ENCODE measurements at regions not wholly inside any gene's neighbourhood (a gene's known extent, or its start where the extent isn't known, plus 50 kb on each side); places are given as distances from the start of the nearest gene placed in this dataset.

DNA sequence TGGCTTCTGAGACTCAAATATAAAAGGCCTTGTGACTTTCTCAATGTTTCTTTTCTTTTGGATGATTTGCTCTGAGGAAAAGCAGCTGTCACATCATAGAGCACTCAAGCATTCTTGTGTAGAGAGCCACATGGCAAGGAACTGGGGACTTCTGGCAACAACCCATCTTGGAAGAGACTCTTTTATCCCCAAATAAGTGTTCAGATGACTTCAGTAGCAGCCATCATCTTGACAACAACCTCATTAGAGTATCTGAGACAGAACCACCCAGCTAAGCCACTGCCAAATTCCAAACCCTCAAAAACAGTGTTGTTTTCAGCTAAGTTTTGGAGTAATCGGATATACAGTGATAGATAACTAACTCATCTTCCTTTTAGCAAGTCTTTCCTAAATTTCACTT lies 1431.7 kb upstream of the IGFBP7 start:
- no TSS peak for BruUV-seq (replicated peaks)
- Histone ChIP-seq H3K9me1 (replicated peaks; ENCODE audit: control insufficient read depth, extremely low read depth, insufficient read depth, low read length) (no peaks in the 10 kb centered on the region), H3K27me3 (ENCODE audit: control insufficient read depth in 2 of 2, insufficient read depth in 2 of 2, low read length in 2 of 2) (no peaks in the 10 kb centered on the region), H4K20me1 (replicated peaks; ENCODE audit: control insufficient read depth, extremely low read depth, insufficient read depth, low read length) (no peaks in the 10 kb centered on the region), H3K4me2 (ENCODE audit: insufficient read depth, low read length) (no peak overlapping the region), H3K4me1 (ENCODE audit: control insufficient read depth, extremely low read depth, insufficient read depth, low read length) (no peaks in the 10 kb centered on the region), H2AFZ (ENCODE audit: low read depth, low read length) (no peak overlapping the region), H3K79me2 (ENCODE audit: control insufficient read depth, insufficient read depth, low read length) (no peaks in the 10 kb centered on the region), H3K27ac (ENCODE audit: insufficient read depth, low read depth, low read length) (no peak overlapping the region), H3K4me3 (replicated peaks in 1 of 3; ENCODE audit: insufficient read depth in 1 of 3, low read depth in 1 of 3, low read length in 3 of 3) (no peak overlapping the region), H3K9me3 (replicated peaks; ENCODE audit: control insufficient read depth, insufficient read depth, low read length) (peaks cover 2% of the 10 kb centered on the region), H3K9ac (replicated peaks; ENCODE audit: extremely low read depth, insufficient read depth, low read length) (no peak overlapping the region), H3K36me3 (ENCODE audit: control insufficient read depth in 2 of 2, extremely low read depth in 1 of 2, insufficient read depth in 2 of 2, low read length in 2 of 2) (no peaks in the 10 kb centered on the region)
- dilution Hi-C loops (cut with MboI; ENCODE audit: extremely low pct_ligation_motif_present, low sequenced_read_pairs) (no loop called here), intact Hi-C loops (cut with micrococcal nuclease) (no loop called here)
- CTCF ChIA-PET = no interaction called here
- TF ChIP-seq MYC (IDR thresholded peaks at IDR 0.05; ENCODE audit: low read depth, low read length) (no peak), POLR2AphosphoS5 (IDR thresholded peaks at IDR 0.05; ENCODE audit: insufficient read depth, low read depth, low read length) (no peak)
- TF ChIP-seq, protein P1, sequence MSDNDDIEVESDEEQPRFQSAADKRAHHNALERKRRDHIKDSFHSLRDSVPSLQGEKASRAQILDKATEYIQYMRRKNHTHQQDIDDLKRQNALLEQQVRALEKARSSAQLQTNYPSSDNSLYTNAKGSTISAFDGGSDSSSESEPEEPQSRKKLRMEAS (IDR thresholded peaks at IDR 0.05; ENCODE audit: insufficient read depth, insufficient read length) = no peak
- FAIRE-seq (no peak), DNase-seq (ENCODE audit: low read depth, low spot score) (no peak)
- POLR2A ChIA-PET = no interaction called here

DNA sequence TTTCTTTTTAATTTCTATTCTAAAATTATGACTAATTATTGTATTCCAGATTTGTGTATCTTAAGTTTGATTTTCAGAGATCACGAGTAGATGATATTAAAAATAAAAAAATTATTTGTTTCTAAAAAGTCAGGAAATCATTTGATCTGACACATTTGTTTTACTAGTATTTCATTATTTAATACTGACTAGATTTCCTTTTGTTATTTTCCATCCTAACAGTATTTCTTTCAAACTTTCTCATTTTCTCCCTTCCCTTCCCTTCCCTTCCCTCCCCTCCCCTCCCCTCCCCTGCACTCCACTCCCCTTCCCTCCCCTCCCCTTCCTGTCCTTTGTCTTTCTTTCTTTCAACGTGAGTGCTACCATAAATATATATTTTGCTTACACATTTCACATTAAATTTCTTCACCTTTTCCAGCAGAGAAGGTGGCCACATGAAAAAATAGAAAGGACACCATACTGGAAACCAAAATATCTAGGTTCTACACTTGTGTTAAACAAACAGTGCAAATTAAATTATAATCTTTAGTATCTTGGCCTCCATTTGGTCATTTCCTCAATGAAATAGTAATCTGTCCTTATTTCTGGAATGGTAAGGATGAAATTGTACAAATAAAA lies 1412.7 kb upstream of the IGFBP7 start:
- no peak overlapping the region for H3K27ac ChIP-seq (ENCODE audit: insufficient read depth, low read depth, low read length)
- no peak overlapping the region for H3K4me3 ChIP-seq (replicated peaks in 1 of 3; ENCODE audit: insufficient read depth in 1 of 3, low read depth in 1 of 3, low read length in 3 of 3)
- BruUV-seq (replicated peaks) = no TSS peak
- H3K79me2 ChIP-seq (ENCODE audit: control insufficient read depth, insufficient read depth, low read length) = no peaks in the 10 kb centered on the region
- H3K27me3 ChIP-seq (ENCODE audit: control insufficient read depth in 2 of 2, insufficient read depth in 2 of 2, low read length in 2 of 2) = no peaks in the 10 kb centered on the region
- no peak for FAIRE-seq
- no peaks in the 10 kb centered on the region for H3K36me3 ChIP-seq (ENCODE audit: control insufficient read depth in 2 of 2, extremely low read depth in 1 of 2, insufficient read depth in 2 of 2, low read length in 2 of 2)
- dilution Hi-C loops (cut with MboI; ENCODE audit: extremely low pct_ligation_motif_present, low sequenced_read_pairs) = no loop called here
- ChIA-PET POLR2A (no interaction called here), CTCF (no interaction called here)
- no peaks in the 10 kb centered on the region for H4K20me1 ChIP-seq (replicated peaks; ENCODE audit: control insufficient read depth, extremely low read depth, insufficient read depth, low read length)
- TF ChIP-seq FOS (IDR thresholded peaks at IDR 0.05; ENCODE audit: borderline replicate concordance, insufficient read depth, low read length) (no peak), CTCF (IDR thresholded peaks at IDR 0.05; ENCODE audit: extremely low read depth in 1 of 2, insufficient read depth in 1 of 2, low read depth in 1 of 2, low read length in 2 of 2) (no peak), JUN (IDR thresholded peaks at IDR 0.05; ENCODE audit: borderline replicate concordance, insufficient read depth, insufficient read length, low read depth) (no peak), EZH2 (IDR thresholded peaks at IDR 0.05; ENCODE audit: borderline replicate concordance, low read depth, low read length, severe bottlenecking) (no peak), POLR2AphosphoS5 (IDR thresholded peaks at IDR 0.05; ENCODE audit: insufficient read depth, low read depth, low read length) (no peak), POLR2A (IDR thresholded peaks at IDR 0.05; ENCODE audit: low read depth, low read length) (no peak), MYC (IDR thresholded peaks at IDR 0.05; ENCODE audit: low read depth, low read length) (no peak), GATA2 (IDR thresholded peaks at IDR 0.05; ENCODE audit: insufficient read depth, insufficient read length, low read depth, low read length) (no peak)
- TF ChIP-seq, protein P1 (IDR thresholded peaks at IDR 0.05; ENCODE audit: insufficient read depth, insufficient read length) = no peak
- H3K9me1 ChIP-seq (replicated peaks; ENCODE audit: control insufficient read depth, extremely low read depth, insufficient read depth, low read length) = no peaks in the 10 kb centered on the region
- H3K4me2 ChIP-seq (ENCODE audit: insufficient read depth, low read length) = no peak overlapping the region
- H3K9me3 ChIP-seq (replicated peaks; ENCODE audit: control insufficient read depth, insufficient read depth, low read length) = peaks cover 2% of the 10 kb centered on the region
- no peak overlapping the region for H3K9ac ChIP-seq (replicated peaks; ENCODE audit: extremely low read depth, insufficient read depth, low read length)
- no peak overlapping the region for H2AFZ ChIP-seq (ENCODE audit: low read depth, low read length)
- intact Hi-C loops (cut with micrococcal nuclease) = no loop called here
- no peaks in the 10 kb centered on the region for H3K4me1 ChIP-seq (ENCODE audit: control insufficient read depth, extremely low read depth, insufficient read depth, low read length)
- DNase-seq (ENCODE audit: low read depth, low spot score) = no peak

Measured in endothelial cell of umbilical vein (primary cell).